ENCODE measurements at regions not wholly inside any gene's neighbourhood (a gene's known extent, or its start where the extent isn't known, plus 50 kb on each side); places are given as distances from the start of the nearest gene placed in this dataset.

DNA sequence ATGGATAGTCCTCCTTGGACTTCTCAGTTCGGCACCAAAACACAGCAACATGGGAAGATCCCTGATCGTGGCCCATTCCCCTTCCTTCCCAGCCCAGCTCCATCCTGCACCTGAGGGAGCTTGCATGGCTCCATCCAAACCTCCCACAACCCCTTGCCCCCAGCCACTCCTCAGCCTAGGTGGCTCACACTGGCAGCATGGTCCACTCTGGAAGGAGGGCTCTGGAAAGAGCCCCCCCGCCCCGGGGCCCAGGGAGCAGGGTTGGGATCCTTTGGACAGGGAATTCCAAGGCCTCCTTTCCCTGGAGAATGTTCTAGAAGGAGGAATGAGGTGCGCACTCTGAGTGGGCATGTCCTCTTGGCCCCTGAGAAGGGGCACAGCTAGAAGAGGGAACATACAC is 62.8 kb upstream of the ID2 start:
- no peak for DNase-seq (ENCODE audit: insufficient read length, low spot score)
- no peak for FAIRE-seq

DNA sequence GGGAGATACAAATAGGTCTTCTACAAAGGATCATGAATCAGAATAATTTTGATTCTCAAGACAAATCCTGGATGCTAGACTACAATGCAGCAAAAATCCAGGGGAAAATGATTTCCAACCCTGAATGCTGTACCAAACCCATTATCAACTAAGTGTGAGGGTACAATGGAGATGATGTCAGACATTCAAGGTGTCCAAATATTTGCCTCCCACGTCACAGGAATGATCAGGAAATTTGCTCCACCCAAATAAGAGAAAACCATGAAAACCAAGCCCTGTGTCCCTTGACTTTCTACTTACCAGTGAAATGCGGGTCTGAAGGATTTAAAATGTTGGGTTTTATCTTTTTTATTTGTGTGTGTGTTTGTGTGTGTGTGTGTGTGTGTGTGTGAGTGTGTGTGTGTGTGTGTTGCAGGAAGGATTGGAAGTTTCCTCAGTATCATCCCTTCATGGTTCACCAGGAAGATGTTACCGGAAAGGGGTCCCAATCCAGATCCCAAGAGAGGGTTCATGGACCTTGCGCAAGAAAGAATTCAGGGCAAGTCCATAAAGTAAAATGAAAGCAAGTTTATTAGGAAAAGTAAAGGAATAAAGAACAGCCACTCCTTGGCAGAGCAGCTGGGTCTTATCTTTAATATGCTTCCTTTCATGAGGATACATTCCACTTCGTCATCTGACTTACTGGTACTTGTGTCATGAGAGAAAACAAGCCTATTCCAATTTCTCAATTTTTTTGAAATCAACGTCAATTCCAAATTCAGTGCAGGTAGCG is 61.1 kb upstream of the ID2 start:
- DNase-seq (ENCODE audit: insufficient read length, low spot score) = no peak
- no peak for FAIRE-seq

DNA sequence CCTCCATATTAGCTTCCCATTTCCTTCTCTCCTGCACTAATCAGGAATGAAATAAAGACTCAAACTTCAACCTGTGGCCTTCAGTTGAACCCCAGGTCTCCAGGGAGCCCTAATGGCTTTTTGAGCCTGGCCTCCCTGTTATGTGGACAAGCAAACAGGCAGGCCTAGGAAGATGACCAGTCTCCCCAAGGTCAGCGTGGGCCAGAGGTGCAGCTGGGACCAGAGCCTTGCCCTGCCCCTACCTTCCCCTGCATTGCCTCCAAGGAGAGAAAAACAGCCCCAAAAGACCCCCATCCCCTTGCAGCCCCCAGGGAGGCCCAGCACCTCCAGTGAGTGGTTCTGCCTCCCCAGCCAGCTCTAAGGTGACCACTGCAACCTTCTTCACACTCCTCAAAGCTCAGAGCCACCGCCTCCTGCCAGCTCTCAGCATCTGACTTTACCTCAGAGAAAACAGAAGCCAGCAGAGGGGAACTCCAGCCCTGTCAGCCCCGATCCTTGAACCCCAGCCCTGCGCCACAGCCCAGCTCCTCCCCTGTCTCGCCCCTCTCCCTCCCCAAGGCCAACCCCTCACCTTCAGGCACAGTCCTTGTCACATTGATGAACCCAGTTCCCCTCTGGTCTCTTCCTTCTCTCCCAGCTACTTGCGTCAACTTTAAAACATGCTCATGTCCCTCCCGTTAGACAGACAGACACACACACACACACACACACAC is 59.5 kb upstream of the ID2 start:
- FAIRE-seq = no peak
- DNase-seq (ENCODE audit: insufficient read length, low spot score) = no peak

DNA sequence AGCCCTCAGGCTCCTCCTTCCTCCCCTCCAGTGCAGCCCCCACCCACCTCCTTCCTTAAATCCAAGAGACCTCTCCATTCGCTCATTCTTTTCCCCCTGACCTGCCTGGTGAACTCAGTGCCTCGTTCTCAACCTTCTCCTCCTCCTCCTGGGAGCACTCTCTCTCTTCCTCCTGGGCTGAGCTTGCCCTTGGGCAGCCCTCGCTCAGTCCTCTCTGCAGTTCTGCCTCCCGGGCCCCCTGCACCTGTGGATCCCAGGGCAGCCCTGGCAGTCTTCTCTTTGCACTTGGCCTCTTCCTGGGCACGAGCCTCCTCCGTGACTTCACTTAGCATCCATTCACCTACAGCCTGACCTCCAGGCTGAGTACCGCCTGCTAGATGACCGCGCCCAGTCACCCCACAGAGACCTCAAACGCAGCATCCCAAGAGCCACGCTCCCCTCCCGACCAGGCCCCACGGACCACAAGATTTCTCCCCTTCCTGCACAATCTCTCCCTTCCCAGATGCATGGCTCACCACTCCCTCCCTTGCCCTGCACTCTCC is 58.9 kb upstream of the ID2 start:
- no peak for DNase-seq (ENCODE audit: insufficient read length, low spot score)
- FAIRE-seq = no peak

DNA sequence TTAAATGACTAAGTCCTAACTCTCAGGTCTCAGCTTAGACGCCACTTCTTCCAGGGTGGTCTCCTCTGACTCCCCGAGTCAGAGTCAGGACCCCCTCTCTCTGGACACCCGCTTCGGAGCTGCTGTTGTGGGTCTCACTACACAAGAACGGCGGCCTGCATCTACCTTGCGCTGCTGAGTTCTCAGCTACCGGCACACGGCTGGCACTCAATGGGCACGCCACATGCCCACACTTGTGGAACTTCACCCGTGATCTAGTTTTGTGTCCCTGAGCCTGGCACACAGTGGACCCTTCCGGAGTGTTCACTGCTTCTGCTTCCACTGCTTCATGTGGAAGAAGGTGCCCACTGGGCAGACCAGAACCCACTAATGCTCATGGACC is 58.3 kb upstream of the ID2 start:
- DNase-seq (ENCODE audit: insufficient read length, low spot score) = no peak
- no peak for FAIRE-seq

DNA sequence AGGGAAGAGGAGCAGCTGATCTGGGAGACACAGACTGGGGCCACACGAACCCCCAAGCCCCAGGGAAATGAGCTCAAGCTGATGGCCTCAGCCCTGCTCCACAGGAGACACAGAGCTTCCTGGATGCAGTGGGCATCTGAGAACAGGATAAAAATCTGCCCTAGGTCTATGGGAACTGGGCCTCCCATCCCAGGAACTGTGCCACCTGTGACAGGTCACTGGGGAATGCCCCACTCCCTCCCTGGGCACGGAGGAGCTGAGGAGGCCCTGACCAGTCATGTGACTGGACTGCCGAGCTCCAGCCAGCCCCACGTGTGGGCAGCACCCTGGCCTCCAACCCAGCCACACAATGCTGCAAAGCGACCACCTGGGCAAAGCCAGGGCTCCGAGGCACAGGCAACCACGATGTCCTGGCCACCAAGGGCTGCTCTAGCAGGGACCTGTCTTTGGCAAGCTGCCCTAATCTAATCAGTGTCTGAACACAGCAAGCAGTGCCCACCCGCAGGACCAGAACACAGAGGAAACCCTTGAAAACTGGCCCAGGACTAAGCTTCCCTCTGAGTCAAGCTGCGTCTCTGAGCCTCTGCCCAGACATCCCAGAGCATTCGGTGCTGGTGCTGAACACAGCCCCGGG is 57.8 kb upstream of the ID2 start:
- DNase-seq (ENCODE audit: insufficient read length, low spot score) = no peak
- no peak for FAIRE-seq

DNA sequence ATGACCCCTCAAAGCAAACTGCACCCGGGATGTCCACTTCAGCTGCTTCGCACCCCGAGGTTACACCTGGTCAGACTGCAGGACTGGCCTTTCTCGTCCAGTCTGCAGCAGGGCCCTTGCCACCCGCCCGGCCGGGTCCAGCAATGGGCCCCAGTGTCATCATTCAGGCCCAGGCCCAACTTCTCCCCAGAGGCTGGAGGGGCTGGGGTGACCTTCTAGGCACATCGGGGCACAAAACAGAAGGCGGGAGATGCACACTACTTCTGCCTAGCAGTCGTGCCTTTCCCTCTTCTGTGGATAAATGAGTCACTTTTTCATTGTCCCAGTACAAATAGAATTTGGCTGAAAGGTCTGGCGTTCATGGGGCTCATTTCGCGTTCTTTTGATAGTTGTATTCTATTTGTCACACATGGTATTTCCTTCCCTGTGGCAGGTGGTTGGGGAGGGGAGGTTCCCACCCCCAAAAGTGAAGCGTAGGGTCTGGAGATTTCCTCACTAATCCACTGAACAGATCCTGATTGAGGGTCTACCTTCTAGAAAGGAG is 56.9 kb upstream of the ID2 start:
- DNase-seq (ENCODE audit: insufficient read length, low spot score) (no peak), FAIRE-seq (no peak)

DNA sequence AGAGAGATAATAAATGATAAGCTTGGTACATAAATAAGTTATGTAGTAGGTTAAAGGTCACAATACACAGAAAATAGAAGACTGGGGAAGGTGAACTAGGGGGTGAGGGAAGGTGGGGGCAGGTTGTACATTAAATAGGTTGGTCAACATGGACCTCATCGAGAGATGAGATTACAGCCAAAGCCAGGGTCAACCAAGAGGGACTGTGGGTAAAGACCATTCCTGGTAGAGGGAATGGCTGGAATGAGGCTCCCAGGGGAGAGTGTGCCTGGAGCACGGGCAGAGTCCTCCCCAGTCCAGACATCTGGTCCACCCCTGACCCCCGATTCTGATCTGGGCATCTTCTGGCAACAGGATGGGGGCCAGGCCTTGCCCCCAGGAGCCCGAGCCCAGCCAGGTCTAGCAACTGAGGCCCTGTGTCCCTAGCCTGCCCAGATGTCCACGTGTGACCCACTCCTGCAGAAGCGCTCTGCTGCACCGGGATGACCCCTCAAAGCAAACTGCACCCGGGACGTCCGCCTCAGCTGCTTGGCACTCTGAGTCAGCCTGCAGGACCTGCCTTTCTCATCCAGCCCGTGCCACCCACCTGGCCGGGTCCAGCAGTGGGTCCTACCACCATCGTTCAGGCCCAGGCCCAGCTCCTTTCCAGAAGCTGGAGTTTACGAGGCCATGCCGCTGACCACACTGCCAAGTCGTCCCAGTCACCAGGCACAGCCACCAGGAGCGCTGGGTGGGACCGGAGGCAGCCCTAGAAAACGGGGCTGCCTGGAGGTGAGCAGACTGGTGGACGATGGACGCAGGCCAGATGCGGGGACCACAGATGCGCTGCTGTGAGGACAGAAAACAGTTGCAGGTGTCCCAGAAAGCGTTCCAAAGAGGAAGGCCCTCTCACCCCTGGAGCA is 56.2 kb upstream of the ID2 start:
- FAIRE-seq (no peak), DNase-seq (ENCODE audit: insufficient read length, low spot score) (no peak)

DNA sequence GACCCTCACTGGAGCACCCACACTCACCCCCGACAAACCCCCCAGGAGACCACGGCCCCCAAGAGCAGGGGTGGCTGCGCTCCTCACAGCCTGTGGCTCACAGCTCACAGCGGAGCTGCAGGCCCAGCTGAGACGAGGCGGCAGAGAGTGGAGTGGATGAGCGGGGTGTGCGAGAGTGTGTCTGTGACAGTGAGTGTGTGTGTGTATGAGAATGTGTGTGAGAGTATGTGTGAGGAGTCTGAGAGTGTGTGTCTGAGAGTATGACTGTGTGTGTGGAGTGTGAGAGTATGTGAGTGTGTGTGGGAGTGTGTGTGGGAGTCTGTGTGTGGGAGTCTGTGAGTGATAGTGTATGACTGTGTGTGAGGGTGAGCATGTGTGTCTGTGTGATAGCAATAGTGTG is 55.3 kb upstream of the ID2 start:
- no peak for DNase-seq (ENCODE audit: insufficient read length, low spot score)
- no peak for FAIRE-seq

DNA sequence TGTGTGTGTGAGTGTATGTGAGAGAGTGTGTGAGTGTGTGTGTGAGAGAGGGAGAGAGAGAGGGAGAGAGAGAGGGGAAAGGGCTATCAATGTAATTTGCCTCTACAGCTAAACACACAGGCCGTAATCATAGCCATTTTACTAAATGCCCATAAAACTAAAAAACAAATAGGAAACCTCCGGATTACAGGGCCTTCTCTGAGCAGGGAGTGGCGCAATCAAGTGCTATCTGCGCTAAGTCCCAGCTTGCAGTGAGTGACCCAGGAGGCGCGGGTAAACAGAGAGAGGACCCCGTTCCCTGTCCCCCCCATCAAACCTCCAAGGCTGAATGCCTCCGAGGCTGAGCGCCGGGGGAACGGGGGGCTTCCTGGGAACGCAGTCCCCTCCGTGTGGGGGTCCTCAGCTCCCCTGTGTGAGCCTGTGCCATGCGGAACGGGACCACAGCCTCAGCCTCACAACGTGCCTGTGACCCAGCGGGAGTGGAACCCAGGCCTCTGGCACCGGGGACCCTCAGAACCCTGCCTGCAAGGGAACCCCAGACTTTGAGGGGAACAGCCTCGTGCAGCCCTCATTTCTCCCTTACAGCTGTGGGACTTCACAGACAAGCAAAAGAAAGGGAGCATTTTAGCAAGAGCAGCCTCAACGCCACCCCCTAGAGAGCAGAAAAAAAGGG is 54.7 kb upstream of the ID2 start:
- DNase-seq (ENCODE audit: insufficient read length, low spot score) (no peak), FAIRE-seq (no peak)

DNA sequence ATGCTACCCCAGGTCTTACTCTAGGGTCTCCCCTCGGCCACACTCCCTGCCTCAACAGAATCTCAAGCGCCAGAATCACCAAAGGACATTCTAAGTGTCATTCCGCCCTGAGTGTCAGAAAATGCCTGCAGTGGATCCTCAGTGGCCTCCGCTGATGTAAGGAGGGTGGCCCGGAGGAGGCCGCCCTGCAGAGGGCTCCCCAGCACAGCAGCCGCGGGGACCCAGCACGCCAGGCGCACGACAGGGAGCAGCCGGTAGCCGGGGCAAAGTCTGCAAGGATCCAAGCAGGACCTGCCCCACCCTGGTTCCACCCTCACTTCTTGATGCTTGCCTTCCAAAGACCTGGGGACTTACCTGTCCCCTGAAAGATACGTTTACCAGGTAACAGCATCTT is 54.2 kb upstream of the ID2 start:
- DNase-seq (ENCODE audit: insufficient read length, low spot score) (no peak), FAIRE-seq (no peak)

DNA sequence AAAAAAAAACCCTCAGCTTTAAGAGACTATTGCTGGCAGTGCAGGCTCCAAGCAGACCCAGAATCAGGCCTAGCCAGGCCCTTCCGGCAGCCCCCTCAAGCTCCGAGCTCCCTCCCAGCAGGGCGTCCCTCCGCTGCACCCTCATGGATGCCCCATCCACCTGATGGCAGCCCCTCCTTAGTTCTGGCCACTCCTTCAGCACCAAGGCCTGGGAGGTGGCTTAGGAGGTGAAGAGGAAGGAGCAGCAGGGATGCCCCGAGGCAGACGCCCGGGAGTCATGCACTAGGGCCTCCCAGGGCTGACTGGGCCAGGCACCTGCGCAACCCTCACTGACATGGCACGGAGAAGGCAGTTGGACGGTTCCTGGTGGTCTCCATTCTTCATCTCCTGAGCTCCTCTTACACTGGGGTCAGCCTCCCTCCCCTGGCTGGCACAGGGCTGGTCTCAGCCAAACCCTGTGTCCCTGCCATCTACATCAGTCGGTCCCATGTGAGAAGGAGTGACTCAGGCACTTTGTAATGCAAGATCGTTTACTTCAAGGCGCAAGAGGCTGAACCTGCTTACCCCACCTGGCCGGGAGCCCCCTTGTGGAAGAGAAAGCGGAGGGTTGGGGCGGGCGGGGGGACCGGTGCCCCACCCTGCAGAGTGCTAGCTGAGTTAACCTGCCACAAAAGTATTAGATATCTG is 53.5 kb upstream of the ID2 start:
- FAIRE-seq = no peak
- DNase-seq (ENCODE audit: insufficient read length, low spot score) = no peak

DNA sequence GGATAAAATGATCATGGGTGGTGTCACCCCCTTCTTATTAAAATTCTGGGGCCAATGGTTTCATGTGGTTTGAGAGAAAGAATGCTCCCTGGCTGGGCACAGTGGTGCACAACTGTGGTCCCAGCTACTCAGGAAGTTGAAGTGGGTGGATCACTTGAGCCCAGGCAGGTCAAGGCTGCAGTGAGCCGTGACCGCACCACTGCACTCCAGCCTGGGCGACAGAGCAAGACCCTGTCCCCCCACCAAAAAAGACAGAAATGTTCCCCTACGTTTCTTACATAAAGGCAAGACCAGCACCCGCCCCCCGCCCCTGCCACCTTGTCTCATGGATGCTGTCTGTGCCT is 53.0 kb upstream of the ID2 start:
- DNase-seq (ENCODE audit: insufficient read length, low spot score) = no peak
- no peak for FAIRE-seq

DNA sequence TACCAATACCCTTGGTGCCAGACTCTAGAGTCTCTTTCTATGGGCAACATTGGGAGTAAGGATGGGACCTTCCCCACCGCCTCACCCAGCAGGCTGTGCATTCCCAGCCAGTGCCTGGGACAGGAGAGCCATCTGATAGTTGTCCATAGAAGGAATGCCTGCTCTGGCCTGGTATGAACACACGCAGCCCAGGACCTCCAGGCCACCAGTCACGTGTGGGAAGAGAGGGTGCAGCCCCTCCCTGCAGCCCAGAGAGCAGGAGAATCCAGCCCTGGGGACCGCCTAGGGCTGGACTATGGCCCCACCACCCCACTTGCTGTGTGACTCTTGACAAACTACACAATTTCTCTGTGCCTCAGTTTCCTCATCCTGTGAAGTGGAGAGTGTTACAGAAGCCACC is 52.5 kb upstream of the ID2 start:
- DNase-seq (ENCODE audit: insufficient read length, low spot score) (no peak), FAIRE-seq (no peak)

DNA sequence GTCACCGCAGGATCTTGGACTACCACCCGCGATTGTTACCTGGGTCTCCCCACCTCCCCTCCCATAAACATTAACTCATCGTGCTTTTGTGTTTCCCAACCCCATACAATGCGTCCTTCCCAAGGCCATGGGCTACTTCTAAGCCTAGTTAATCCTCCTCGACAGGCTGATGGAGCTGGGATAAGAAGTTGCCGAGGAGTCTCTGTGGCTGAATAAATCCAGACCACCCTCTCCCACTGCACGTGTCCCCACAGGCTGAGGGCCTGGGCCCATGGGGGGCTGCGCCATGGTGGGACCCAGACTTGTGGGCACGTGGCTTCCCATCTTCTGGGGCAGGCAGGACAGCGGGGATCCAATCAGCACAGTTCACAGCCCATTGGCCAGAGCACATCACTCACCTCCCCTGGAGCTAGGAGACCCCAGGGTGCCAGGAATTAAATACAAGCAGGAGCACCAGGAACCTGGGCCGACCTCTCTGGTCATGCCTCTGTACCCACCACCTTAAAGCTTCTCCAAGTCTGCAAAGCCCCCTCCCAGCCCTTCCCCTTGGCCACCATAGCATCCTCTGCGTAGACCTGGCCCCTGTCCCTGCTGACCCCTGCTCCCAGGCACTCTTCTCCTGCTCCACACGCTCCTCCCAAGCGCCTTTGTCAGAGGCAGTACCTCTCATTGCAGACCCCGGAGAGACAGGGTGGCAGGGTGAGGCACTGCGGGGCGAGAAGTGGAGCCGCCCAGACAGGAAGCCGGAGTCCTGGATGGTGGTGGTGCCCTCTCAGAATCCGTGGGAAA is 51.0 kb upstream of the ID2 start:
- DNase-seq (ENCODE audit: insufficient read length, low spot score) = no peak
- FAIRE-seq = peak; percentile 44

DNA sequence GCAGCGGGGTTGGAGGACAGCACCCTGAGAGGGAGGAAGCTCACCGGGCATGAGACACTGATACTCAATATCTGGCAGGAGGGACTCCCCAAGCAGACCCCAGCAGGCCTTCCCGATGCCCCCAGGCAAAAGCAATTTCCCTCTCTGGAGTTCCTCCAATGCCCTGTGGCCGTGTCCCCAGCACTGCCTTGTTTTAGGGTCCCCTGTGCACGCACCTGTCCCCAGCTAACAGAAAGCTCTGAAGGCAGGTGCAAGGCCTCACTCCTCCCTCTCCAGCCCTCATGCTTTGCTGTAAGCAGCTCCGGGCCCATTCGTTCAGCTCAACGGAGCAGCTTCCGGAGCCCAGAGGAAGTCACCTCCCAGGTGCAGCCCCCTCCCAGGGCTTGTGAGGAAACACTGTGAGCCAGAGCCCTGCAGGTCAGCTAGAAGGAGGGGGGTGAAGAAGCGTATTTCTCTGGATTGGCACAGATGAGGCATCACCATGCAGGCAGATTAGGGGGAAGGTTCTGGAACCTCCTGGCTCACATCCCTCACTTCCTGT is 50.3 kb upstream of the ID2 start:
- no peak for FAIRE-seq
- DNase-seq (ENCODE audit: insufficient read length, low spot score) = no peak
